ENCODE measurements at regions not wholly inside any gene's neighbourhood (a gene's known extent, or its start where the extent isn't known, plus 50 kb on each side); places are given as distances from the start of the nearest gene placed in this dataset.

GRCh38 chr13:99774644-99775043 is 196.9 kb downstream of the ZIC5 start:
- no peak overlapping the region for H3K14ac ChIP-seq (ENCODE audit: insufficient read length)
- ChIA-PET POLR2A (ENCODE audit: partially characterized antibody) (no interaction called here), CTCF (ENCODE audit: partially characterized antibody) (interaction anchor here (1.0 to 1.5 kb wide), 4 partner anchors 8 to 124 kb away, joined by 4 to 6 read pairs (median 5); no protein-coding TSS in a partner anchor)
- no peaks in the 10 kb centered on the region for H3K27me3 ChIP-seq (replicated peaks in 1 of 4; ENCODE audit: control insufficient read depth in 3 of 4, extremely low read depth in 1 of 4, insufficient read depth in 3 of 4, low read length in 3 of 4)
- FAIRE-seq (no peak), DNase-seq (ENCODE audit: low read depth in 1 of 2, low spot score in 2 of 2) (no peak)
- no peak overlapping the region for H2AK5ac ChIP-seq (ENCODE audit: low read depth, low read length)
- H3K9me3 ChIP-seq (ENCODE audit: insufficient read depth in 2 of 2, low read depth in 1 of 2, low read length in 1 of 2): no peaks in the 10 kb centered on the region
- no peaks in the 10 kb centered on the region for H3K79me1 ChIP-seq (ENCODE audit: low read depth, low read length)
- H2AFZ ChIP-seq (ENCODE audit: low read length): no peak overlapping the region
- no peaks in the 10 kb centered on the region; a peak in 1 of 8 replicates for H3K36me3 ChIP-seq (ENCODE audit: control insufficient read depth in 2 of 4, insufficient read depth in 4 of 4, low read length in 3 of 4)
- H4K5ac ChIP-seq (ENCODE audit: insufficient read length, low read depth, low read length): no peak overlapping the region
- no peak overlapping the region for H2BK12ac ChIP-seq (ENCODE audit: low read depth, low read length)
- no peak overlapping the region for H3K27ac ChIP-seq (ENCODE audit: low read depth, low read length)
- H3K79me2 ChIP-seq (ENCODE audit: control insufficient read depth in 1 of 2, insufficient read depth in 2 of 2, low read length in 2 of 2): no peaks in the 10 kb centered on the region
- H3K56ac ChIP-seq (replicated peaks; ENCODE audit: insufficient read length, low read depth, low read length): no peak overlapping the region
- no peaks in the 10 kb centered on the region for H4K20me1 ChIP-seq (replicated peaks in 1 of 2; ENCODE audit: control insufficient read depth in 1 of 2, insufficient read depth in 2 of 2, low read length in 2 of 2)
- H3K23me2 ChIP-seq (ENCODE audit: low read depth, low read length): no peaks in the 10 kb centered on the region
- 90% methylated on average over 1 of the region's 1 CpG; no CpG with 5 or more reads in 1 of the 2 experiments for WGBS, 2 experiments (ENCODE audit: extremely low coverage in 1 of 2, insufficient coverage in 1 of 2, insufficient read length in 1 of 2, insufficient replicate concordance in 2 of 2, low coverage in 1 of 2, low lambda C conversion rate in 2 of 2, missing lambda C conversion rate in 1 of 2)
- no peak overlapping the region for H3K23ac ChIP-seq (ENCODE audit: insufficient read length)
- H4K91ac ChIP-seq (replicated peaks; ENCODE audit: insufficient read length, low read length): no peak overlapping the region
- H4K8ac ChIP-seq (ENCODE audit: extremely low read depth, insufficient read depth, low read length): no peak overlapping the region
- no peak overlapping the region for H3K9ac ChIP-seq (replicated peaks in 1 of 4; ENCODE audit: extremely low read depth in 1 of 4, low read depth in 3 of 4, low read length in 3 of 4)
- H2BK20ac ChIP-seq (ENCODE audit: low read length): no peak overlapping the region
- H3K18ac ChIP-seq (ENCODE audit: extremely low read depth, low read length): no peak overlapping the region
- no peaks in the 10 kb centered on the region; a peak in 1 of 7 replicates for H3K4me1 ChIP-seq (replicated peaks in 1 of 4; ENCODE audit: control insufficient read depth in 3 of 4, insufficient read depth in 4 of 4, low read length in 3 of 4)
- no peak overlapping the region for H3K4me2 ChIP-seq (ENCODE audit: insufficient read depth in 1 of 2, low read depth in 2 of 2, low read length in 2 of 2)
- H2BK15ac ChIP-seq (ENCODE audit: low read length): no peak overlapping the region
- no peak overlapping the region for H3K4ac ChIP-seq (replicated peaks; ENCODE audit: insufficient read length, low read depth, low read length)
- H2BK120ac ChIP-seq (replicated peaks; ENCODE audit: low read depth, low read length): no peak overlapping the region
- H3K4me3 ChIP-seq (ENCODE audit: extremely low read depth in 1 of 4, insufficient read depth in 2 of 4, low read depth in 3 of 4, low read length in 4 of 4): no peak overlapping the region
- no peak overlapping the region for H2BK5ac ChIP-seq (ENCODE audit: low read depth, low read length)
- TF ChIP-seq SAP30 (IDR thresholded peaks at IDR 0.05; ENCODE audit: insufficient read depth, insufficient replicate concordance, low read length) (no peak), SIRT6 (IDR thresholded peaks at IDR 0.05; ENCODE audit: low read length) (no peak), CEBPB (IDR thresholded peaks at IDR 0.05; ENCODE audit: low read depth, low read length) (no peak), RAD21 (IDR thresholded peaks at IDR 0.05 in 1 of 2, conservative IDR thresholded peaks at IDR 0.05 in 1 of 2; ENCODE audit: low read depth in 2 of 2, low read length in 2 of 2) (no peak), JUND (IDR thresholded peaks at IDR 0.05; ENCODE audit: low read length) (no peak), EGR1 (IDR thresholded peaks at IDR 0.05; ENCODE audit: borderline replicate concordance, low read depth, low read length) (no peak), RXRA (IDR thresholded peaks at IDR 0.05; ENCODE audit: insufficient read depth, low read depth, low read length) (no peak), SP2 (IDR thresholded peaks at IDR 0.05; ENCODE audit: low read length) (no peak)

Measured in H1 (cell line).